H9 (cell line): ENCODE measurements at regions not wholly inside any gene's neighbourhood (a gene's known extent, or its start where the extent isn't known, plus 50 kb on each side); places are given as distances from the start of the nearest gene placed in this dataset.

Experiments
- DNase-seq: peaks from one replicate; pipeline ENCODE4 v3.0.0-alpha.2; 2017
- H2AFZ ChIP-seq: one replicate; pipeline ENCODE4 v1.6.1; 2013; ENCODE audit warnings: mild to moderate bottlenecking, low read length, control low read depth, moderate library complexity
- H2AK5ac ChIP-seq: 2 replicates; pipeline ENCODE4 v1.6.1; 2013; ENCODE audit warnings: low read length, control low read depth, mixed read lengths; ENCODE audit not compliant: insufficient read length
- H2BK120ac ChIP-seq: one replicate; pipeline ENCODE4 v1.6.1; 2013; ENCODE audit warnings: low read depth, mild to moderate bottlenecking, low read length, control low read depth, inconsistent platforms; ENCODE audit not compliant: poor library complexity, severe bottlenecking
- H2BK12ac ChIP-seq: 2 replicates; pipeline ENCODE4 v1.6.1; 2013; ENCODE audit warnings: low read length, control low read depth, mixed read lengths, low read depth; ENCODE audit not compliant: insufficient read length
- H2BK15ac ChIP-seq: 2 replicates; pipeline ENCODE4 v1.6.1; 2013; ENCODE audit warnings: low read depth, low read length, control low read depth
- H2BK20ac ChIP-seq: one replicate; pipeline ENCODE4 v1.6.1; 2013; ENCODE audit warnings: low read depth, mild to moderate bottlenecking, low read length, control low read depth, inconsistent platforms; ENCODE audit not compliant: poor library complexity, severe bottlenecking
- H2BK5ac ChIP-seq: 2 replicates; pipeline ENCODE4 v1.6.1; 2013; ENCODE audit warnings: low read length, control low read depth, mixed read lengths; ENCODE audit not compliant: insufficient read length
- H3K14ac ChIP-seq: 2 replicates; pipeline ENCODE4 v1.6.1; 2013; ENCODE audit warnings: low read length, control low read depth; ENCODE audit not compliant: insufficient read depth
- H3K18ac ChIP-seq: 2 replicates; pipeline ENCODE4 v1.6.1; 2013; ENCODE audit warnings: low read depth, mild to moderate bottlenecking, mixed read lengths, low read length, control low read depth; ENCODE audit not compliant: insufficient read length
- H3K23ac ChIP-seq: 2 replicates; pipeline ENCODE4 v1.6.1; 2013; ENCODE audit warnings: low read length, control low read depth, mixed read lengths, low read depth; ENCODE audit not compliant: insufficient read length
- H3K23me2 ChIP-seq: 2 replicates; pipeline ENCODE4 v1.6.1; 2013; ENCODE audit warnings: low read depth, mild to moderate bottlenecking, mixed read lengths, low read length, control low read depth; ENCODE audit not compliant: insufficient read length, poor library complexity, severe bottlenecking
- H3K27ac ChIP-seq: 2 replicates; pipeline ENCODE4 v1.5.1; 2013; ENCODE audit warnings: low read length, control low read depth, mixed read lengths, low read depth; ENCODE audit not compliant: insufficient read length
- H3K27me3 ChIP-seq: 2 replicates; pipeline ENCODE4 v1.6.1; 2013; ENCODE audit warnings: low read length, control low read depth, inconsistent platforms; ENCODE audit not compliant: insufficient read depth
- H3K4ac ChIP-seq: 2 replicates; pipeline ENCODE4 v1.6.1; 2013; ENCODE audit warnings: low read depth, mild to moderate bottlenecking, control low read depth, inconsistent platforms, low read length, moderate library complexity
- H3K4me1 ChIP-seq: 2 replicates; pipeline ENCODE4 v1.6.1; 2013; ENCODE audit warnings: low read length, control low read depth, inconsistent platforms; ENCODE audit not compliant: insufficient read depth
- H3K4me2 ChIP-seq: 2 replicates; pipeline ENCODE4 v1.6.1; 2013; ENCODE audit warnings: low read length, control low read depth, mixed read lengths; ENCODE audit not compliant: insufficient read length, insufficient read depth
- H3K56ac ChIP-seq: 2 replicates; pipeline ENCODE4 v1.6.1; 2013; ENCODE audit warnings: low read depth, mild to moderate bottlenecking, mixed read lengths, low read length, control low read depth; ENCODE audit not compliant: insufficient read length
- H3K79me1 ChIP-seq: 2 replicates; pipeline ENCODE4 v1.6.1; 2013; ENCODE audit warnings: low read depth, mild to moderate bottlenecking, moderate library complexity, low read length, control low read depth, inconsistent platforms; ENCODE audit not compliant: insufficient read depth, poor library complexity, severe bottlenecking
- H3K79me2 ChIP-seq: 2 replicates; pipeline ENCODE4 v1.6.1; 2013; ENCODE audit warnings: low read length, control low read depth, inconsistent platforms; ENCODE audit not compliant: insufficient read depth
- H3K9ac ChIP-seq: 2 replicates; pipeline ENCODE4 v1.6.1; 2013; ENCODE audit warnings: low read length, control low read depth, mixed read lengths; ENCODE audit not compliant: insufficient read length; ENCODE audit errors: extremely low read depth
- H3K9me3 ChIP-seq: one replicate; pipeline ENCODE4 v1.6.1; 2013; ENCODE audit warnings: low read depth, low read length, inconsistent platforms; ENCODE audit not compliant: control insufficient read depth
- H3T11ph ChIP-seq: one replicate; pipeline ENCODE4 v1.6.1; 2013; ENCODE audit warnings: mild to moderate bottlenecking, low read length, control low read depth, inconsistent platforms
- H4K20me1 ChIP-seq: one replicate; pipeline ENCODE4 v1.6.1; 2013; ENCODE audit not compliant: control insufficient read depth, insufficient read length, insufficient read depth
- H4K5ac ChIP-seq: 2 replicates; pipeline ENCODE4 v1.6.1; 2013; ENCODE audit warnings: low read depth, mild to moderate bottlenecking, mixed read lengths, low read length, control low read depth; ENCODE audit not compliant: insufficient read length
- H4K8ac ChIP-seq: replicated peaks from 2 replicates; pipeline ENCODE4 v1.6.1; 2013; ENCODE audit warnings: low read length, control low read depth, mixed read lengths, low read depth; ENCODE audit not compliant: insufficient read length
- H4K91ac ChIP-seq: 2 replicates; pipeline ENCODE4 v1.6.1; 2013; ENCODE audit warnings: low read depth, mild to moderate bottlenecking, moderate library complexity, mixed read lengths, low read length, control low read depth; ENCODE audit not compliant: insufficient read length
- H3K27ac Mint-ChIP-seq, 3 experiments: 2 replicates in 2 of 3; 3 replicates in 1 of 3; pipeline ENCODE4 v1.8.0; 2020 to 2021; ENCODE audit warnings: mixed read lengths in 3 of 3, mild to moderate bottlenecking in 1 of 3, moderate library complexity in 1 of 3
- H3K27me3 Mint-ChIP-seq: 2 replicates; pipeline ENCODE4 v1.8.0; 2021; ENCODE audit warnings: low read depth, mild to moderate bottlenecking, moderate library complexity, mixed read lengths
- H3K36me3 Mint-ChIP-seq, 3 experiments: 2 replicates in 2 of 3; 3 replicates in 1 of 3; pipeline ENCODE4 v1.8.0; 2020 to 2021; ENCODE audit warnings: low read depth in 3 of 3, mixed read lengths in 3 of 3; ENCODE audit not compliant: insufficient read depth in 1 of 3
- H3K4me1 Mint-ChIP-seq, 2 experiments: 2 replicates each; pipeline ENCODE4 v1.8.0; 2020; ENCODE audit warnings: mixed read lengths in 2 of 2
- H3K4me3 Mint-ChIP-seq, 2 experiments: 2 replicates in 1 of 2; 3 replicates in 1 of 2; pipeline ENCODE4 v1.8.0; 2020 to 2021; ENCODE audit warnings: mild to moderate bottlenecking in 2 of 2, mixed read lengths in 2 of 2, moderate library complexity in 1 of 2
- H3K9me3 Mint-ChIP-seq, 2 experiments: 2 replicates in 1 of 2; 3 replicates in 1 of 2; pipeline ENCODE4 v1.8.0; 2020; ENCODE audit warnings: mild to moderate bottlenecking in 2 of 2, mixed read lengths in 2 of 2, moderate library complexity in 1 of 2
- WGBS: extraction: QIAGEN DNeasy Blood & Tissue Kit; methylation state at CpG from one replicate; pipeline ENCODE4 v1.1.7; 2013; ENCODE audit warnings: missing lambda C conversion rate, low lambda C conversion rate, mixed read lengths; ENCODE audit not compliant: insufficient read length; ENCODE audit errors: extremely low coverage; 5-methylcytosine and 5-hydroxymethylcytosine counted together
- TF ChIP-seq, protein P1 (sequence below): fragments of 200-600 bp; sonication (generic); conservative IDR thresholded peaks from 3 replicates; pipeline ENCODE4 v1.8.0; 2021; ENCODE audit warnings: antibody characterized with exemption, mild to moderate bottlenecking

DNA sequence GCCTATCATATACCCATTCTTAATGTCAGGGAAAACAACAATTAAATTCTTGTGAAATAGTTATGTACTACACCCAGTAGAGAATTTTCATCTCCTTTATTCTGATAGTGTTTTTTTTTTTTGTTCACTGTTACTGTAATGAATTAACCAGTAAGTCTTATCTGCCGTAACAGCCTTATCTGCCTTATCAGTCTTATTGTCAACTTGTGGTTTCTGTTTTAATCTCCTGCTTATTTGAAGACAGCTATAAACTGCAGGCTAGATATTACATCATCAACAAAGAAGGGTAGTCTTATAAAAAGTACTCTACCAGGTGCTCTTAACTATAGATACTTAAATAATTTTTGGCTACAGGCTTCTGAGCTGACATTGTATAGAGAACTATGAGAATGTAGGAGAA, 79.5 kb downstream of the MAGEB5 start:
- no peak overlapping the region for H2AFZ ChIP-seq
- H2BK20ac ChIP-seq, result no peak overlapping the region
- no peak overlapping the region for H3K23ac ChIP-seq
- H2BK120ac ChIP-seq, result no peak overlapping the region
- H3K56ac ChIP-seq, result no peak overlapping the region
- no peaks in the 10 kb centered on the region for H3K79me2 ChIP-seq
- H3K18ac ChIP-seq, result no peak overlapping the region
- no peak overlapping the region for H3K14ac ChIP-seq
- no peak overlapping the region for H3K27ac ChIP-seq
- no peak overlapping the region for H4K91ac ChIP-seq
- H3K27ac Mint-ChIP-seq, result no peak overlapping the region
- no peak overlapping the region for H4K8ac ChIP-seq
- H4K20me1 ChIP-seq, result no peaks in the 10 kb centered on the region
- no peaks in the 10 kb centered on the region for H3K79me1 ChIP-seq
- no peak overlapping the region for H3K9ac ChIP-seq
- no peak overlapping the region for H3T11ph ChIP-seq
- H2BK12ac ChIP-seq, result no peak overlapping the region
- H2AK5ac ChIP-seq, result no peak overlapping the region
- no peaks in the 10 kb centered on the region for H3K27me3 Mint-ChIP-seq
- H3K27me3 ChIP-seq, result no peaks in the 10 kb centered on the region
- no peak overlapping the region for H2BK15ac ChIP-seq
- DNase-seq, result no peak
- H3K23me2 ChIP-seq, result no peaks in the 10 kb centered on the region
- H3K4me2 ChIP-seq, result no peak overlapping the region
- peaks cover 0 to 2% (median 0%) of the 10 kb centered on the region in 3 experiments; a peak in 3 of 7 replicates for H3K36me3 Mint-ChIP-seq
- H3K4ac ChIP-seq, result no peak overlapping the region
- TF ChIP-seq, protein P1, sequence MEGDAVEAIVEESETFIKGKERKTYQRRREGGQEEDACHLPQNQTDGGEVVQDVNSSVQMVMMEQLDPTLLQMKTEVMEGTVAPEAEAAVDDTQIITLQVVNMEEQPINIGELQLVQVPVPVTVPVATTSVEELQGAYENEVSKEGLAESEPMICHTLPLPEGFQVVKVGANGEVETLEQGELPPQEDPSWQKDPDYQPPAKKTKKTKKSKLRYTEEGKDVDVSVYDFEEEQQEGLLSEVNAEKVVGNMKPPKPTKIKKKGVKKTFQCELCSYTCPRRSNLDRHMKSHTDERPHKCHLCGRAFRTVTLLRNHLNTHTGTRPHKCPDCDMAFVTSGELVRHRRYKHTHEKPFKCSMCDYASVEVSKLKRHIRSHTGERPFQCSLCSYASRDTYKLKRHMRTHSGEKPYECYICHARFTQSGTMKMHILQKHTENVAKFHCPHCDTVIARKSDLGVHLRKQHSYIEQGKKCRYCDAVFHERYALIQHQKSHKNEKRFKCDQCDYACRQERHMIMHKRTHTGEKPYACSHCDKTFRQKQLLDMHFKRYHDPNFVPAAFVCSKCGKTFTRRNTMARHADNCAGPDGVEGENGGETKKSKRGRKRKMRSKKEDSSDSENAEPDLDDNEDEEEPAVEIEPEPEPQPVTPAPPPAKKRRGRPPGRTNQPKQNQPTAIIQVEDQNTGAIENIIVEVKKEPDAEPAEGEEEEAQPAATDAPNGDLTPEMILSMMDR, result no peak
- H4K5ac ChIP-seq, result no peak overlapping the region
- WGBS, result no CpG with 5 or more reads among the region's 1 CpG
- H3K9me3 ChIP-seq, result no peaks in the 10 kb centered on the region
- no peak overlapping the region for H3K4me3 Mint-ChIP-seq
- H2BK5ac ChIP-seq, result no peak overlapping the region
- no peaks in the 10 kb centered on the region for H3K4me1 ChIP-seq
- no peaks in the 10 kb centered on the region for H3K4me1 Mint-ChIP-seq
- H3K9me3 Mint-ChIP-seq, result peaks cover 51 to 62% of the 10 kb centered on the region in 2 experiments
